KOPT-K1 (cell line): ENCODE measurements at regions not wholly inside any gene's neighbourhood (a gene's known extent, or its start where the extent isn't known, plus 50 kb on each side); places are given as distances from the start of the nearest gene placed in this dataset.
A peak's percentile ranks its signal among the peaks of the same experiment; 100 is the strongest.
"Not testable (repeated sequence)": the region's sequence is repeated elsewhere in the genome, so short reads cannot be mapped to it uniquely, and the experiment has no call there.

Experiments
- H3K27ac ChIP-seq: fragments of 200-600 bp; sonication (generic); 2 replicates; pipeline ENCODE4 v1.5.1; 2016; ENCODE audit warnings: antibody characterized with exemption, mild to moderate bottlenecking, low read depth, low read length; ENCODE audit not compliant: poor library complexity, severe bottlenecking
- H3K36me3 ChIP-seq: fragments of 200-600 bp; sonication (generic); 2 replicates; pipeline ENCODE4 v1.5.1; 2017; ENCODE audit warnings: antibody characterized with exemption, mild to moderate bottlenecking, low read length, moderate library complexity; ENCODE audit not compliant: insufficient read depth
- H3K9me3 ChIP-seq: fragments of 200-600 bp; sonication (generic); 2 replicates; pipeline ENCODE4 v1.5.1; 2017; ENCODE audit warnings: antibody characterized with exemption, low read length, mild to moderate bottlenecking; ENCODE audit not compliant: insufficient read depth, poor library complexity, severe bottlenecking

DNA sequence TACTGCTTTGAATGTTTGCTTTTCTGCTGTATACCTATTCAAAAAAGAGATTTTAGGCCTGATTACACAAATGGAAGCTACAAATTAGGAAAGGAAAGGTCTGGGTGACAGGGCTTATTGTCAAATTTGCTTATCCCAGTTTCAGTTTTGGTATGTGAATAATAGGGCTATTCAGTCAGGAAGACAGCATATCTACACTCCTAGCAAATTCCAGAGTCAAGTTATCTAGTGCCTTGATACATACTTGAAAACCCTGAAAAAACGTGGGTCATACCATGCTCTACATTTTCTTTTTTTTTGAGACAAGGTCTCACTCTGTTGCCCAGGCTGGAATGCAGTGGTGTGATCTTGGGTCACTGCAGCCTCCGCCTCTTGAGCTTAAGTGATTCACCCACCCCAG lies 59.2 kb upstream of the CCDC180 start:
- not testable (repeated sequence) for H3K27ac ChIP-seq

DNA sequence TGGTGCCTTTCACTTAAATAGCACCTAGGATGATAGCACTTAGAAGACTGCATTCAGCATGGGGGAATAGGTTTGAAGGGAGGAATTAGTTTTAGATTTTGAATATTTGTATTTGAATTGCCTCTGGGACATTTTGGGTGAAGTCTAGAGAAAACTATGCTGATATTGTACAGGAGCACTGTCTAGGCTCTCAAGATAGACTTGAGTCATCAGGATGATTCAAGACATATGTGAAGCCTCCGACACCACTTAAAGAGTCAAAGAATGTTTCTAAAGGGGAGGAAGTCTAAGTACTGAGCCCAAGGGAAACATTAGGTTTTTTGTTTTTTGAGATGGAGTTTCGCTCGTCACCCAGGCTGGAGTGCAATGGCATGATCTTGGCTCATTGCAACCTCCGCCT lies 63.9 kb upstream of the CCDC180 start:
- H3K9me3 ChIP-seq: no peaks in the 10 kb centered on the region
- no peak overlapping the region for H3K27ac ChIP-seq
- no peaks in the 10 kb centered on the region for H3K36me3 ChIP-seq

More for the DNA sequence above, 59.2 kb upstream of the CCDC180 start:
- H3K9me3 ChIP-seq, H3K36me3 ChIP-seq: not testable (repeated sequence)

DNA sequence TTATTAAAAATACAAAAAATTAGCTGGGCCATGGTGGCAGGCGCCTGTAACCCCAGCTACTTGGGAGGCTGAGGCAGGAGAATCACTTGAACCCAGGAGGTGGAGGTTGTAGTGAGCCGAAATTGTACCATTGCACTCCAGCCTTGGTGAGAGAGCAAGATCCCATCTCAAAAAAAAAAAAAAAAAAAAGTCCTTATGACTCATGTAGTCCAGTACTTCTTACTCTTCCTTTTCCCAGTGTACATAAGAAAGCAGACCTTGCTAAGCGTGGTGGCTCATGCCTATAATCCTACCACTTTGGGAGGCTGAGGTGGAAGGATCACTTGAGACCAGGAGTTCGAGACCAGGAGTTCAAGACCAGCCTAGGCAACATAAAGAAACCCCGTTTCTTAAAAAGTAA lies 66.0 kb upstream of the CCDC180 start:
- H3K36me3 ChIP-seq, H3K9me3 ChIP-seq, H3K27ac ChIP-seq: not testable (repeated sequence)

DNA sequence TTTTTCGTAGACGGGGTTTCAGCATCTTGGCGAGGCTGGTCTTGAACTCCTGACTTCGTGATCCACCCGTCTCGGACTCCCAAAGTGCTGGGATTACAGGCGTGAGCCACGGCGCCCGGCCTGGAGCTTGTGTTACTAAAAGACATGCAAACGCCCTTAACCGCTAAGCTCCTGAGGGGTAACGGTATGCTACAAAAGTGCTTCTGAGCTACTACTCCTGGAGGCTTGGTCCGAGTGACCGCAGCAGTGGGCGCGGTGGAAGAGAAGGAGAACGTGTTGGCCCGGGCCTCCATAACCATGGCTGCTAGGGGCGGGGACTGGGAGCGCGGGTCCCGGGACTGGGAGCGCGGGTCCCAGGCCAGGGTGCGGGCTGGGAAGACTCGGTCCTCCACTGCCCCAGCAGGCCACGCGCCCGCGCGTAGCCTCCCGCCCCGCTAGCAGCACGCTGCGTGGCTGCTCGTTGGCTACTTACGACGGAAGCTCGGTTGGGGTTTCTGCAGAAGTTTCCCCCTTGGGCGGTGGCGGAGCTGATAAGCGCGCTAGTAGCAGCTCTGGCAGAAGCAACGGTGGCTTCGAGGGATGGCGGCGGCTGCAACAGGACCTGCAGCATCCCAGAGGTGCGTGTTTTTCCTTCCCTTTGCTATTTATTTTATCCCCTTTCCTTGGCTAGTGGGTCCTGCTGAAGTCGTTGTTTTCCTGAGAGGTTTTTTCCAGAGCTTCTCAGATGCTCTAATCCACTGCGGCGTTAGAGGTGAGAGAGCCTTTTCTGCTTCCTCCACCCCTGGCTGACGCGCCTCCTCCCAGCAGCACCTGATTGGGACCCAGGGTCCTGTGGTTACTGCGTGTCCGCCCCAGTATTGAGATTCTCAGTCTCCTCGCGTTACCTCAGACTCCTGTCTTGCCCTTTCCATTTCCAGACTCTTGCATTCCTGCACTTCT lies 69.2 kb upstream of the CCDC180 start:
- Histone ChIP-seq H3K9me3 (no peaks in the 10 kb centered on the region), H3K36me3 (no peaks in the 10 kb centered on the region), H3K27ac (peak overlapping the region; percentile 68)

DNA sequence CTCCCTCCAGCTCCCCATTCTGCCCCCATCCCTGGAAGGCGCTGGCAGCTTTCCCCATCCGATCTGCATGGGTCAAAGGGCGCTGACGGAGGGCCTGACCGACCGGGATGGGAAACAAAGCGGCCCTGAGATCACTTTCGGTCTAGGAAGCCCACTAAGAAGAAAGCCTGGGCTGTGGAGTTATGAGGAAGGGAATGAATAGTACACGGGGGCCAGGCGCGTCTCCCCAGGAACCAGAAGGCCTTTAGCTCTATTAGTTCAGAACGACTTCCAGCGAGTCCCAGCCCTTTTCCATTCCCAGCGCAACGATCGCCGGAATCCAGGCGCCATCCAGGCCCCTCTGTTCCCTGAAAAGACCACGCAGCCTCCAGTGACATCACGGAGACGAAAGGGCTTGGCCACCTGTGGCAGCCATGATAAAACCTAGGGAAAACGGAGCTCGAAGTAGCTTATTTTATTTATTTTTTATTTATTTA lies 70.1 kb upstream of the CCDC180 start:
- Histone ChIP-seq H3K36me3 (no peaks in the 10 kb centered on the region), H3K27ac (no peak overlapping the region)

DNA sequence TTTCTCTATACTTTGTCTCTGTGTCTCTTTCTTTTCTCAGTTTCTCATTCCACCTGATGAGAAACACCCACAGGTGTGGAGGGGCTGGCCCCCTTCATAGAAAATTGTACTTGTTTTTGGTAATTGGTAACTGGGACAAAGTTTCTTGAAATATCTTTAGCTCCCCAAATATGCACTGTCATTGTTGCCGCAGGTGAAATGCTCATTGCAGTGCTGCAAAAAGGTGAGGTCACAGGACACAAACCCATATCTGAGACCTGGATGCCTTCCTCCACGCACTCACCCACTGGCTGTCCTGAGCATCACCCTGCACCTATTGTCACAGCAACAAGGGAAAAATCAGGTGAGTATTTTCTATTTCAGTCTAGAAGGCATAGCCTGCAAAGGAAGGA lies 74.5 kb upstream of the CCDC180 start:
- H3K36me3 ChIP-seq, H3K9me3 ChIP-seq, H3K27ac ChIP-seq: not testable (repeated sequence)

More for the DNA sequence above, 70.1 kb upstream of the CCDC180 start:
- H3K9me3 ChIP-seq: no peaks in the 10 kb centered on the region

GRCh38 chr9:97232060-97233008 lies 75.1 kb upstream of the CCDC180 start:
- not testable (repeated sequence) for H3K27ac ChIP-seq, H3K9me3 ChIP-seq, H3K36me3 ChIP-seq

DNA sequence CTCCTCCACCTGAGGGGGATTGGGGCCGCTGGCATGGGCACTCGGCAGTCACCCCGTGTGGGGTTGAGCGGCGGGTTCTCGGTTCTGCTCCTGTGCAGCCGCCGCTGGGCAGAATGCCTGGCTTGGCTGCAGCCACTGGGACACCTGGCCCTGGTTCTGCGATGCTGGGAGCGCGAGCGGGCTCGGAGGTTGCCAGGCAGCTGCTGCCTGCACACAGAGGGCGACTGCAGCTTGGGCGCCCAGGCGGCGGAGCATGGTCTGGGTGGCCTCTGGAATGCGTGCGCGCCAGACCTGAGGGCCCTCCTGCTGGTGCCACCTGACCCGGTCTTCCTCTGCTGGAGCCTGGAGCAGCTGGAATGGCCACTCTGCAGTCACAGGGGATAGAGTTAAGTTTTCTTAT lies 85.1 kb upstream of the CCDC180 start:
- H3K9me3 ChIP-seq: peaks cover 11% of the 10 kb centered on the region
- not testable (repeated sequence) for H3K36me3 ChIP-seq, H3K27ac ChIP-seq

GRCh38 chr9:97221478-97222355 lies 85.7 kb upstream of the CCDC180 start:
- peaks cover 11% of the 10 kb centered on the region for H3K9me3 ChIP-seq
- H3K36me3 ChIP-seq, H3K27ac ChIP-seq: not testable (repeated sequence)

GRCh38 chr9:97220894-97221477 lies 86.5 kb upstream of the CCDC180 start:
- no peaks in the 10 kb centered on the region for H3K36me3 ChIP-seq
- H3K27ac ChIP-seq: no peak overlapping the region
- peaks cover 11% of the 10 kb centered on the region for H3K9me3 ChIP-seq

DNA sequence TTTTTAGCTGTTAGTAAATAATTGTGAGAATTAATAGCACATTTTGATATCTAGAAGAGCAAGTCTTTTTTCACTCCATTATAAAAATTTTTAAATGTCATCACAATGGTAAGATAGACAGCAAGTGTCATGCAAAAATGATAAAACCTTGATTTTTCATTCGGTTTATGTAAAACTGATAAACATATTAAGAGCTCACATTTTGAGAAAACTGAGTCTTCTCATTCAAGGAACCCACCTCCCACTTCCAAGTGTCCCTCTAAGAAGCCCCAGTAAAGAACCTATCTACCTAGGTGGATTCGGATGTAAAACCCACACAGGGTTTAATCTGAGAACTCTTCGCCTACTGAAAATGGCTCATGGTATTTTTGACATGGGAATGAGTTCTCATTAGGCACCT lies 87.1 kb upstream of the CCDC180 start:
- peaks cover 11% of the 10 kb centered on the region for H3K9me3 ChIP-seq
- not testable (repeated sequence) for H3K36me3 ChIP-seq, H3K27ac ChIP-seq

GRCh38 chr9:97219443-97220140 lies 87.9 kb upstream of the CCDC180 start:
- H3K27ac ChIP-seq, H3K36me3 ChIP-seq: not testable (repeated sequence)
- peaks cover 11% of the 10 kb centered on the region for H3K9me3 ChIP-seq

- not testable (repeated sequence) for H3K27ac ChIP-seq, H3K9me3 ChIP-seq, H3K36me3 ChIP-seq
These were observed 92.3 kb upstream of the CCDC180 start for GRCh38 chr9:97215127-97215526.

DNA sequence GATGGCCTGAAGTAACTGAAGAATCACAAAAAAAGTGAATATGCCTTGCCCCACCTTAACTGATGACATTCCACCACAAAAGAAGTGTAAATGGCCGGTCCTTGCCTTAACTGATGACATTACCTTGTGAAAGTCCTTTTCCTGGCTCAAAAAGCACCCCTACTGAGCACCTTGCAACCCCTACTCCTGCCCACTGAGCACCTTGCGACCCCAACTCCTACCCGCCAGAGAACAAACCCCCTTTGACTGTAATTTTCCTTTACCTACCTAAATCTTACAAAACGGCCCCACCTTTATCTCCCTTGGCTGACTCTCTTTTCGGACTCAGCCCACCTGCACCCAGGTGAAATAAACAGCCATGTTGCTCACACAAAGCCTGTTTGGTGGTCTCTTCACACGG lies 92.9 kb upstream of the CCDC180 start:
- not testable (repeated sequence) for H3K9me3 ChIP-seq, H3K36me3 ChIP-seq, H3K27ac ChIP-seq
